Astrocyte (in vitro differentiated cells and primary cell): ENCODE measurements at regions not wholly inside any gene's neighbourhood (a gene's known extent, or its start where the extent isn't known, plus 50 kb on each side); places are given as distances from the start of the nearest gene placed in this dataset.

Experiments
- DNase-seq: peaks from one replicate; pipeline ENCODE4 v3.0.0-alpha.2; 2010; ENCODE audit warnings: low read depth
- FAIRE-seq: peaks from 2 replicates; lab custom pipeline; 2011; peaks lifted over from hg19 to GRCh38; lab: Jason Lieb, UNC
- H2AFZ ChIP-seq: 2 replicates; pipeline ENCODE4 v1.6.0; 2012; ENCODE audit warnings: low read depth, low read length, inconsistent platforms
- H3K27ac ChIP-seq: 2 replicates; pipeline ENCODE4 v1.5.1; 2011; ENCODE audit warnings: low read depth, low read length, inconsistent platforms
- H3K27me3 ChIP-seq: 2 replicates; pipeline ENCODE4 v1.6.0; 2011; ENCODE audit warnings: low read length, inconsistent platforms; ENCODE audit not compliant: insufficient read depth
- H3K36me3 ChIP-seq: 2 replicates; pipeline ENCODE4 v1.5.1; 2011; ENCODE audit warnings: low read length, inconsistent platforms; ENCODE audit not compliant: insufficient read depth
- H3K4me1 ChIP-seq: 2 replicates; pipeline ENCODE4 v1.5.1; 2011; ENCODE audit warnings: low read length, inconsistent platforms; ENCODE audit not compliant: insufficient read depth
- H3K4me2 ChIP-seq: 2 replicates; pipeline ENCODE4 v1.6.0; 2012; ENCODE audit warnings: low read length, inconsistent platforms
- H3K4me3 ChIP-seq: 2 replicates; pipeline ENCODE4 v1.5.1; 2011; ENCODE audit warnings: low read depth, mild to moderate bottlenecking, low read length, inconsistent platforms; ENCODE audit not compliant: insufficient read depth
- H3K79me2 ChIP-seq: 2 replicates; pipeline ENCODE4 v1.6.0; 2012; ENCODE audit warnings: mild to moderate bottlenecking, low read length, inconsistent platforms; ENCODE audit not compliant: insufficient read depth
- H3K9ac ChIP-seq: 2 replicates; pipeline ENCODE4 v1.6.0; 2012; ENCODE audit warnings: mild to moderate bottlenecking, low read length, inconsistent platforms
- H3K9me3 ChIP-seq: 2 replicates; pipeline ENCODE4 v1.5.1; 2012; ENCODE audit warnings: low read depth, mild to moderate bottlenecking, low read length, inconsistent platforms; ENCODE audit not compliant: insufficient read depth
- H4K20me1 ChIP-seq: 2 replicates; pipeline ENCODE4 v1.6.0; 2012; ENCODE audit warnings: low read length, inconsistent platforms; ENCODE audit not compliant: insufficient read depth
- H3K27ac Mint-ChIP-seq: one replicate; pipeline ENCODE4 v1.8.0; 2021; ENCODE audit warnings: mild to moderate bottlenecking, mixed read lengths; ENCODE audit not compliant: unreplicated experiment
- H3K27me3 Mint-ChIP-seq: one replicate; pipeline ENCODE4 v1.8.0; 2021; ENCODE audit warnings: low read depth, mixed read lengths; ENCODE audit not compliant: unreplicated experiment
- H3K36me3 Mint-ChIP-seq: one replicate; pipeline ENCODE4 v1.8.0; 2021; ENCODE audit warnings: low read depth, mixed read lengths; ENCODE audit not compliant: unreplicated experiment
- H3K4me1 Mint-ChIP-seq: one replicate; pipeline ENCODE4 v1.8.0; 2021; ENCODE audit warnings: low read depth, mixed read lengths; ENCODE audit not compliant: unreplicated experiment
- H3K4me3 Mint-ChIP-seq: one replicate; pipeline ENCODE4 v1.8.0; 2021; ENCODE audit warnings: mild to moderate bottlenecking, moderate library complexity, mixed read lengths; ENCODE audit not compliant: unreplicated experiment
- H3K9me3 Mint-ChIP-seq: one replicate; pipeline ENCODE4 v1.8.0; 2021; ENCODE audit warnings: mild to moderate bottlenecking, mixed read lengths; ENCODE audit not compliant: unreplicated experiment
- CTCF ChIP-seq: IDR thresholded peaks from 2 replicates; pipeline ENCODE4 v1.5.1; 2011; ENCODE audit warnings: low read depth, mild to moderate bottlenecking, inconsistent platforms, low read length, moderate library complexity; ENCODE audit not compliant: insufficient read depth
- EZH2 ChIP-seq: IDR thresholded peaks from 2 replicates; pipeline ENCODE4 v1.6.1; 2012; ENCODE audit warnings: mild to moderate bottlenecking, low read length, inconsistent platforms; ENCODE audit not compliant: insufficient read depth

GRCh38 chr6:144736763-144737162 lies 451.6 kb downstream of the UTRN start:
- no peaks in the 10 kb centered on the region for H3K79me2 ChIP-seq
- H3K4me2 ChIP-seq = no peak overlapping the region
- no peak overlapping the region for H2AFZ ChIP-seq
- H3K4me3 Mint-ChIP-seq = no peak overlapping the region
- TF ChIP-seq EZH2 (no peak), CTCF (no peak)
- H3K36me3 ChIP-seq = no peaks in the 10 kb centered on the region
- no peaks in the 10 kb centered on the region for H3K4me1 ChIP-seq
- H3K27ac Mint-ChIP-seq = no peak overlapping the region
- no peaks in the 10 kb centered on the region for H3K9me3 ChIP-seq
- no peaks in the 10 kb centered on the region for H3K9me3 Mint-ChIP-seq
- no peaks in the 10 kb centered on the region for H3K4me1 Mint-ChIP-seq
- no peaks in the 10 kb centered on the region for H4K20me1 ChIP-seq
- H3K36me3 Mint-ChIP-seq = no peaks in the 10 kb centered on the region
- H3K27ac ChIP-seq = no peak overlapping the region
- DNase-seq = no peak
- H3K4me3 ChIP-seq = no peak overlapping the region
- no peak overlapping the region for H3K9ac ChIP-seq
- no peaks in the 10 kb centered on the region for H3K27me3 Mint-ChIP-seq
- FAIRE-seq = no peak
- no peaks in the 10 kb centered on the region for H3K27me3 ChIP-seq

GRCh38 chr6:144737998-144738397 lies 452.9 kb downstream of the UTRN start:
- TF ChIP-seq EZH2 (no peak), CTCF (no peak)
- Histone ChIP-seq H3K9me3 (no peaks in the 10 kb centered on the region), H3K79me2 (no peaks in the 10 kb centered on the region), H3K4me3 (no peak overlapping the region), H4K20me1 (no peaks in the 10 kb centered on the region), H3K27ac (no peak overlapping the region), H3K9ac (no peak overlapping the region), H2AFZ (no peak overlapping the region), H3K4me1 (no peaks in the 10 kb centered on the region), H3K27me3 (no peaks in the 10 kb centered on the region), H3K4me2 (no peak overlapping the region), H3K36me3 (no peaks in the 10 kb centered on the region)
- H3K36me3 Mint-ChIP-seq = no peaks in the 10 kb centered on the region
- no peaks in the 10 kb centered on the region for H3K4me1 Mint-ChIP-seq
- no peaks in the 10 kb centered on the region for H3K27me3 Mint-ChIP-seq
- H3K9me3 Mint-ChIP-seq = no peaks in the 10 kb centered on the region
- no peak for DNase-seq
- no peak for FAIRE-seq
- H3K27ac Mint-ChIP-seq = no peak overlapping the region
- no peak overlapping the region for H3K4me3 Mint-ChIP-seq

GRCh38 chr6:144739873-144740272 lies 454.7 kb downstream of the UTRN start:
- Mint-ChIP-seq H3K36me3 (no peaks in the 10 kb centered on the region), H3K27ac (no peak overlapping the region), H3K4me3 (no peak overlapping the region), H3K27me3 (no peaks in the 10 kb centered on the region), H3K9me3 (no peaks in the 10 kb centered on the region), H3K4me1 (no peaks in the 10 kb centered on the region)
- Histone ChIP-seq H3K4me2 (no peak overlapping the region), H4K20me1 (no peaks in the 10 kb centered on the region), H3K9ac (no peak overlapping the region), H3K9me3 (no peaks in the 10 kb centered on the region), H3K4me1 (no peaks in the 10 kb centered on the region), H2AFZ (no peak overlapping the region), H3K4me3 (no peak overlapping the region), H3K79me2 (no peaks in the 10 kb centered on the region), H3K27ac (no peak overlapping the region), H3K27me3 (no peaks in the 10 kb centered on the region), H3K36me3 (no peaks in the 10 kb centered on the region)
- TF ChIP-seq CTCF = no peak
- TF ChIP-seq EZH2 = no peak
- FAIRE-seq (no peak), DNase-seq (no peak)
